H1 (cell line): ENCODE measurements at regions not wholly inside any gene's neighbourhood (a gene's known extent, or its start where the extent isn't known, plus 50 kb on each side); places are given as distances from the start of the nearest gene placed in this dataset.

Experiments used
- CTCF ChIA-PET: fragments of 300-600 bp; sonication (Branson Sonifier 250); formaldehyde crosslinking; loops from one replicate; lab custom pipeline; 2021; ENCODE audit not compliant: partially characterized antibody; lab: Charles Lee
- POLR2A ChIA-PET: fragments of 300-600 bp; sonication (Branson Sonifier 250); formaldehyde crosslinking; loops from one replicate; lab custom pipeline; 2021; ENCODE audit warnings: inconsistent platforms; ENCODE audit not compliant: partially characterized antibody; lab: Charles Lee
- DNase-seq, 2 experiments: peaks; one replicate each; pipeline versions ENCODE4 v3.0.0 to v3.0.0-alpha.2; 2010 to 2022; ENCODE audit warnings: low spot score in 2 of 2, low read depth in 1 of 2, mixed read lengths in 1 of 2
- FAIRE-seq: peaks from 2 replicates; lab custom pipeline; 2011; peaks lifted over from hg19 to GRCh38; lab: Jason Lieb, UNC
- H2AFZ ChIP-seq: 2 replicates; pipeline ENCODE4 v1.8.1; 2012; ENCODE audit warnings: low read length, inconsistent platforms
- H2AK5ac ChIP-seq: 2 replicates; pipeline ENCODE4 v1.6.1; 2013; ENCODE audit warnings: low read depth, low read length
- H2BK120ac ChIP-seq: replicated peaks from 2 replicates; pipeline ENCODE3; 2013; ENCODE audit warnings: low read depth, low read length, inconsistent platforms
- H2BK12ac ChIP-seq: 2 replicates; pipeline ENCODE4 v1.6.1; 2013; ENCODE audit warnings: low read depth, low read length
- H2BK15ac ChIP-seq: 2 replicates; pipeline ENCODE4 v1.6.1; 2013; ENCODE audit warnings: low read length
- H2BK20ac ChIP-seq: 2 replicates; pipeline ENCODE4 v1.6.1; 2013; ENCODE audit warnings: low read length
- H2BK5ac ChIP-seq: 2 replicates; pipeline ENCODE4 v1.6.1; 2013; ENCODE audit warnings: low read depth, low read length
- H3K14ac ChIP-seq: 2 replicates; pipeline ENCODE4 v1.6.1; 2013; ENCODE audit warnings: inconsistent platforms; ENCODE audit not compliant: insufficient read length
- H3K18ac ChIP-seq: 2 replicates; pipeline ENCODE4 v1.6.1; 2013; ENCODE audit warnings: low read length; ENCODE audit errors: extremely low read depth
- H3K23ac ChIP-seq: 2 replicates; pipeline ENCODE4 v1.6.1; 2013; ENCODE audit warnings: inconsistent platforms; ENCODE audit not compliant: insufficient read length
- H3K23me2 ChIP-seq: 2 replicates; pipeline ENCODE4 v1.6.1; 2013; ENCODE audit warnings: low read depth, low read length
- H3K27ac ChIP-seq: 2 replicates; pipeline ENCODE4 v1.6.1; 2011; ENCODE audit warnings: low read depth, low read length, inconsistent platforms
- H3K27me3 ChIP-seq, 4 experiments: replicated peaks in 1 of 4; 1 replicate in 1 of 4; 2 replicates in 3 of 4; pipeline versions ENCODE4 v1.6.1 to v1.8.1; 2011 to 2013; ENCODE audit warnings: low read length in 3 of 4, mild to moderate bottlenecking in 3 of 4, inconsistent platforms in 2 of 4, mixed read lengths in 2 of 4, moderate library complexity in 1 of 4; ENCODE audit not compliant: control insufficient read depth in 3 of 4, insufficient read depth in 3 of 4; ENCODE audit errors: extremely low read depth in 1 of 4
- H3K36me3 ChIP-seq, 4 experiments: 2 replicates each; pipeline versions ENCODE4 v1.6.1 to v1.8.1; 2011 to 2013; ENCODE audit warnings: mild to moderate bottlenecking in 4 of 4, low read length in 3 of 4, moderate library complexity in 2 of 4, control low read depth in 1 of 4, inconsistent platforms in 1 of 4; ENCODE audit not compliant: insufficient read depth in 4 of 4, control insufficient read depth in 2 of 4
- H3K4ac ChIP-seq: replicated peaks from 2 replicates; pipeline ENCODE3; 2013; ENCODE audit warnings: low read length, low read depth, mixed read lengths, inconsistent platforms; ENCODE audit not compliant: insufficient read length
- H3K4me1 ChIP-seq, 4 experiments: replicated peaks in 1 of 4; 1 replicate in 1 of 4; 2 replicates in 3 of 4; pipeline versions ENCODE4 v1.6.1 to v1.8.1; 2011 to 2013; ENCODE audit warnings: low read length in 3 of 4, inconsistent platforms in 2 of 4, mixed read lengths in 1 of 4; ENCODE audit not compliant: insufficient read depth in 4 of 4, control insufficient read depth in 3 of 4
- H3K4me2 ChIP-seq, 2 experiments: 2 replicates each; pipeline versions ENCODE4 v1.6.1 to v1.8.1; 2011 to 2013; ENCODE audit warnings: low read depth in 2 of 2, low read length in 2 of 2, control low read depth in 1 of 2, inconsistent platforms in 1 of 2, mild to moderate bottlenecking in 1 of 2; ENCODE audit not compliant: insufficient read depth in 1 of 2
- H3K4me3 ChIP-seq, 4 experiments: fragments of 200-600, 300-600 bp in 1 of 4; sonication (generic), shearing (Covaris generic), sonication (Bioruptor Twin) in 1 of 4; 2 replicates each; pipeline versions ENCODE4 v1.5.1 to v1.8.1; 2011 to 2016; ENCODE audit warnings: low read length in 4 of 4, low read depth in 3 of 4, control low read depth in 2 of 4, inconsistent platforms in 2 of 4, mild to moderate bottlenecking in 2 of 4, mixed read lengths in 1 of 4, moderate library complexity in 1 of 4; ENCODE audit not compliant: insufficient read depth in 2 of 4; ENCODE audit errors: extremely low read depth in 1 of 4
- H3K56ac ChIP-seq: replicated peaks from 2 replicates; pipeline ENCODE3; 2013; ENCODE audit warnings: low read depth, mild to moderate bottlenecking, mixed read lengths, low read length, inconsistent platforms; ENCODE audit not compliant: insufficient read length
- H3K79me1 ChIP-seq: 2 replicates; pipeline ENCODE4 v1.6.1; 2013; ENCODE audit warnings: low read depth, low read length, control low read depth
- H3K79me2 ChIP-seq, 2 experiments: 2 replicates each; pipeline versions ENCODE4 v1.6.1 to v1.8.1; 2012 to 2013; ENCODE audit warnings: low read length in 2 of 2, mild to moderate bottlenecking in 2 of 2, inconsistent platforms in 1 of 2; ENCODE audit not compliant: insufficient read depth in 2 of 2, control insufficient read depth in 1 of 2
- H3K9ac ChIP-seq, 4 experiments: replicated peaks in 1 of 4; 1 replicate in 1 of 4; 2 replicates in 3 of 4; pipeline versions ENCODE4 v1.6.1 to v1.8.1; 2011 to 2013; ENCODE audit warnings: low read depth in 3 of 4, low read length in 3 of 4, control low read depth in 2 of 4, mild to moderate bottlenecking in 2 of 4, moderate library complexity in 2 of 4, inconsistent platforms in 1 of 4; ENCODE audit errors: extremely low read depth in 1 of 4
- H3K9me3 ChIP-seq, 2 experiments: 2 replicates each; pipeline versions ENCODE4 v1.6.1 to v1.8.1; 2012 to 2013; ENCODE audit warnings: mild to moderate bottlenecking in 2 of 2, moderate library complexity in 2 of 2, control low read depth in 1 of 2, inconsistent platforms in 1 of 2, low read depth in 1 of 2, low read length in 1 of 2, mixed read lengths in 1 of 2; ENCODE audit not compliant: insufficient read depth in 2 of 2
- H4K20me1 ChIP-seq, 2 experiments: replicated peaks in 1 of 2; 2 replicates each; pipeline versions ENCODE3 to v1.8.1; 2011 to 2013; ENCODE audit warnings: inconsistent platforms in 2 of 2, low read length in 2 of 2, mild to moderate bottlenecking in 1 of 2; ENCODE audit not compliant: insufficient read depth in 2 of 2, control insufficient read depth in 1 of 2
- H4K5ac ChIP-seq: 2 replicates; pipeline ENCODE4 v1.6.1; 2013; ENCODE audit warnings: low read length, low read depth, mixed read lengths, inconsistent platforms; ENCODE audit not compliant: insufficient read length
- H4K8ac ChIP-seq: 2 replicates; pipeline ENCODE4 v1.8.0; 2013; ENCODE audit warnings: mild to moderate bottlenecking, moderate library complexity, low read length, inconsistent platforms; ENCODE audit not compliant: insufficient read depth; ENCODE audit errors: extremely low read depth
- H4K91ac ChIP-seq: replicated peaks from 2 replicates; pipeline ENCODE3; 2013; ENCODE audit warnings: low read length, mixed read lengths, inconsistent platforms; ENCODE audit not compliant: insufficient read length
- RXRA ChIP-seq: IDR thresholded peaks from 2 replicates; pipeline ENCODE4 v1.6.1; 2011; ENCODE audit warnings: low read depth, mild to moderate bottlenecking, low read length, moderate library complexity; ENCODE audit not compliant: insufficient read depth
- WGBS, 2 experiments: shearing (Covaris generic) in 1 of 2; methylation state at CpG; one replicate each; pipeline versions ENCODE4 v1.1.6 to v1.1.7; 2013 to 2015; ENCODE audit warnings: low lambda C conversion rate in 2 of 2, mixed read lengths in 2 of 2, inconsistent platforms in 1 of 2, low coverage in 1 of 2, missing lambda C conversion rate in 1 of 2; ENCODE audit not compliant: insufficient replicate concordance in 2 of 2, insufficient coverage in 1 of 2, insufficient read length in 1 of 2; ENCODE audit errors: extremely low coverage in 1 of 2, missing lambda C conversion rate in 1 of 2; 5-methylcytosine and 5-hydroxymethylcytosine counted together

DNA sequence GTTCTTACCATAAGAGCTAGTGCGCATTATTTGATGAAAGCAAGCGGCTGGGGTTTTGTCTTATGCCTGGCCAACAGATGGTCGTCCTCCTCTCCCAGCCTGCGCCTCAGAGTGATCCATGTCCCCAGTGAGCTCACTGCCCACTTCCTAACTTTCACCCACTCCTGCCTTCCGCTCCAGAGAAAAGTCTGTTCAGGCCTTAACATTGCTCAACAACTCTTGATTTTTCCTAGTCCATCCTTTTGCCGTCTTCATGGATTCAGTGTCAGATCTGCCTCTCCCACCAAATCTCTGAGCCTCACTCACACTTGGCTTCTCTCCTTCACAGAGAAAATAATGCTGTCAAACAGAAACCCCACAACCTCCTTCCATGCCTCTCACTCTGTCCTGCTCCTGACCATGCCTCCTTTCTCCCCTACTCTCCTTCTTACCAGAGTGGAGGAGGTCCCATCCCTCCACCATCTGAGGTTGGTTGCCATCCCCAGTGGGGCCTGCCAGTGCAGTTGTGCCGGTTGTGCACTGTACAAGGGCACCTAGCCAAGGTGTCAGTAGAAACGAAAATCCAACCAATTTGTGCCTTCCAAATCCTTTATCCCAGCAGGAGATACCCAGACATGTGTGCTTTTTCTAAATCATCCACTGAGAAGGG is 58.9 kb upstream of the SRSF6 start:
- Histone ChIP-seq H2BK15ac (no peak overlapping the region), H3K18ac (no peak overlapping the region), H3K27ac (no peak overlapping the region), H2BK120ac (no peak overlapping the region), H4K20me1 (no peaks in the 10 kb centered on the region), H3K56ac (no peak overlapping the region), H3K36me3 (no peaks in the 10 kb centered on the region), H3K27me3 (no peaks in the 10 kb centered on the region), H3K4me1 (no peaks in the 10 kb centered on the region), H3K4me2 (no peak overlapping the region), H3K9me3 (no peaks in the 10 kb centered on the region), H3K4me3 (no peak overlapping the region), H4K91ac (no peak overlapping the region), H4K5ac (no peak overlapping the region), H2AK5ac (no peak overlapping the region), H4K8ac (no peak overlapping the region), H2BK12ac (no peak overlapping the region), H3K4ac (no peak overlapping the region), H3K14ac (no peak overlapping the region), H2BK5ac (no peak overlapping the region), H2AFZ (no peak overlapping the region), H3K23ac (no peak overlapping the region), H3K79me2 (no peaks in the 10 kb centered on the region), H3K79me1 (no peaks in the 10 kb centered on the region), H3K23me2 (no peaks in the 10 kb centered on the region), H2BK20ac (no peak overlapping the region), H3K9ac (no peak overlapping the region)
- FAIRE-seq (no peak), DNase-seq (no peak)
- ChIA-PET CTCF (interaction anchor here (1.3 to 3.8 kb wide), 4 partner anchors 8 to 211 kb away, joined by 5 to 18 read pairs (median 9); no protein-coding TSS in a partner anchor), POLR2A (no interaction called here)
- TF ChIP-seq RXRA: no peak
- 91% methylated on average over 8 of the region's 8 CpGs; no CpG with 5 or more reads in 1 of the 2 experiments for WGBS, 2 experiments
